DND-41 (cell line): ENCODE measurements at regions not wholly inside any gene's neighbourhood (a gene's known extent, or its start where the extent isn't known, plus 50 kb on each side); places are given as distances from the start of the nearest gene placed in this dataset.
A peak's percentile ranks its signal among the peaks of the same experiment; 100 is the strongest.

Experiments used
- ATAC-seq: fragments of 200-7000 bp; cut with Tn5 transposase; 3 replicates; pipeline ENCODE4 v1.9.1; 2021; ENCODE audit warnings: low read depth; ENCODE audit not compliant: insufficient read depth
- DNase-seq: peaks from one replicate; pipeline ENCODE4 v3.0.0-alpha.2; 2020
- H2AFZ ChIP-seq: 2 replicates; pipeline ENCODE4 v1.6.0; 2012; ENCODE audit warnings: low read depth, low read length
- H3K27ac ChIP-seq: 2 replicates; pipeline ENCODE4 v1.5.1; 2012; ENCODE audit warnings: low read length, inconsistent platforms
- H3K27me3 ChIP-seq: fragments of 200-600 bp; sonication (generic); 2 replicates; pipeline ENCODE4 v1.6.0; 2012; ENCODE audit warnings: low read length, mild to moderate bottlenecking, inconsistent platforms; ENCODE audit not compliant: insufficient read depth, poor library complexity
- H3K36me3 ChIP-seq: 2 replicates; pipeline ENCODE4 v1.5.1; 2012; ENCODE audit warnings: low read length, inconsistent platforms; ENCODE audit not compliant: insufficient read depth
- H3K4me1 ChIP-seq: 2 replicates; pipeline ENCODE4 v1.5.1; 2012; ENCODE audit warnings: mild to moderate bottlenecking, low read length; ENCODE audit not compliant: insufficient read depth
- H3K4me2 ChIP-seq: 2 replicates; pipeline ENCODE4 v1.6.0; 2012; ENCODE audit warnings: mild to moderate bottlenecking, moderate library complexity, low read length, inconsistent platforms; ENCODE audit not compliant: insufficient read depth
- H3K4me3 ChIP-seq, 2 experiments: fragments of 200-600 bp in 1 of 2; shearing (Covaris generic) in 1 of 2; 2 replicates each; pipeline ENCODE4 v1.5.1; 2012 to 2016; ENCODE audit warnings: inconsistent platforms in 2 of 2, low read length in 2 of 2, mild to moderate bottlenecking in 2 of 2, low read depth in 1 of 2, moderate library complexity in 1 of 2
- H3K79me2 ChIP-seq: 2 replicates; pipeline ENCODE4 v1.6.0; 2012; ENCODE audit warnings: low read length, inconsistent platforms; ENCODE audit not compliant: insufficient read depth
- H3K9ac ChIP-seq: 2 replicates; pipeline ENCODE4 v1.6.0; 2012; ENCODE audit warnings: low read depth, mild to moderate bottlenecking, inconsistent platforms, low read length, moderate library complexity
- H3K9me3 ChIP-seq: 2 replicates; pipeline ENCODE4 v1.5.1; 2012; ENCODE audit warnings: low read length, moderate library complexity, mild to moderate bottlenecking, inconsistent platforms; ENCODE audit not compliant: insufficient read depth, severe bottlenecking
- H4K20me1 ChIP-seq: 2 replicates; pipeline ENCODE4 v1.6.0; 2012; ENCODE audit warnings: low read length; ENCODE audit not compliant: insufficient read depth
- CTCF ChIP-seq: IDR thresholded peaks from 2 replicates; pipeline ENCODE4 v1.5.1; 2012; ENCODE audit warnings: borderline replicate concordance, low read length, moderate library complexity, mild to moderate bottlenecking; ENCODE audit not compliant: poor library complexity, severe bottlenecking; ENCODE audit errors: extremely low read depth
- EZH2 ChIP-seq: IDR thresholded peaks from 3 replicates; pipeline ENCODE4 v1.6.1; 2012; ENCODE audit warnings: borderline replicate concordance, low read depth, mild to moderate bottlenecking, moderate library complexity, low read length, inconsistent platforms; ENCODE audit not compliant: severe bottlenecking

DNA sequence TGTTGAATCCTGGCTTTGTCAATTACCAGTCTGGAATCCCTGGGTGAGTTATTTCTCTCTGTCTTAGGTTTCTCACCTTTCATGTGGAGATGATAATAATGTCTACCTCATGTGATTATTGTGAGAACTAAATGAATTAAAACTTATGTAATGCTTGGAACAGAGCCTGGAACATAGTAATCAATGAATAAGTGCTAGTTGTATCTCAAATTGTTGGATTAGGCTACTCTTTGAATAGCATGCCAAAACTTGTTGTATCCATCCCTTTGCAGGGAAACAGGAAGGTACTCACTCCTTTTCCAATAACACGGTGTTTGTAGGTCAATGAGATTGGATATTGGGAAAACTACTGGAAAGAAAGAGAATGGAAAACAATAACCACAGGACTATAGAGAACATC lies 796.6 kb upstream of the ZEB2 start:
- no peak for DNase-seq
- no peaks in the 10 kb centered on the region for H3K36me3 ChIP-seq
- no peaks in the 10 kb centered on the region for H3K4me1 ChIP-seq
- no peak for ATAC-seq
- H3K27me3 ChIP-seq: no peaks in the 10 kb centered on the region
- no peak overlapping the region for H3K4me3 ChIP-seq
- H3K4me2 ChIP-seq: no peak overlapping the region
- no peak overlapping the region for H2AFZ ChIP-seq
- H3K9me3 ChIP-seq: peaks cover 18% of the 10 kb centered on the region
- no peak for TF ChIP-seq CTCF
- no peak for TF ChIP-seq EZH2
- no peaks in the 10 kb centered on the region for H3K79me2 ChIP-seq
- no peaks in the 10 kb centered on the region for H4K20me1 ChIP-seq
- H3K27ac ChIP-seq: no peak overlapping the region
- no peak overlapping the region for H3K9ac ChIP-seq

- H3K4me1 ChIP-seq: no peaks in the 10 kb centered on the region
- H3K9ac ChIP-seq: no peak overlapping the region
- H3K9me3 ChIP-seq: peaks cover 24% of the 10 kb centered on the region
- DNase-seq: no peak
- H3K36me3 ChIP-seq: no peaks in the 10 kb centered on the region
- no peaks in the 10 kb centered on the region for H3K27me3 ChIP-seq
- no peak overlapping the region for H3K27ac ChIP-seq
- H4K20me1 ChIP-seq: no peaks in the 10 kb centered on the region
- ATAC-seq: no peak
- TF ChIP-seq EZH2 (no peak), CTCF (no peak)
- H2AFZ ChIP-seq: no peak overlapping the region
- no peaks in the 10 kb centered on the region for H3K79me2 ChIP-seq
- no peak overlapping the region for H3K4me3 ChIP-seq
- no peak overlapping the region for H3K4me2 ChIP-seq
Observed at GRCh38 chr2:145315053-145315452, 795.1 kb upstream of the ZEB2 start.

GRCh38 chr2:145314119-145314633 lies 794.3 kb upstream of the ZEB2 start:
- H2AFZ ChIP-seq: no peak overlapping the region
- no peaks in the 10 kb centered on the region for H3K36me3 ChIP-seq
- no peak overlapping the region for H3K27ac ChIP-seq
- ATAC-seq (no peak), DNase-seq (no peak)
- no peaks in the 10 kb centered on the region for H3K4me1 ChIP-seq
- TF ChIP-seq EZH2 (no peak), CTCF (no peak)
- no peak overlapping the region for H3K4me2 ChIP-seq
- peaks cover 24% of the 10 kb centered on the region for H3K9me3 ChIP-seq
- H3K9ac ChIP-seq: no peak overlapping the region
- no peak overlapping the region for H3K4me3 ChIP-seq
- H4K20me1 ChIP-seq: no peaks in the 10 kb centered on the region
- H3K79me2 ChIP-seq: no peaks in the 10 kb centered on the region
- H3K27me3 ChIP-seq: no peaks in the 10 kb centered on the region

- Histone ChIP-seq H3K27ac (no peak overlapping the region), H4K20me1 (no peaks in the 10 kb centered on the region), H3K36me3 (no peaks in the 10 kb centered on the region), H3K27me3 (no peaks in the 10 kb centered on the region), H3K4me3 (no peak overlapping the region), H3K9me3 (peaks cover 3% of the 10 kb centered on the region), H3K4me2 (no peak overlapping the region), H3K4me1 (peaks cover 11% of the 10 kb centered on the region; the same call in 1 of the 2 replicates), H3K79me2 (no peaks in the 10 kb centered on the region), H2AFZ (no peak overlapping the region), H3K9ac (no peak overlapping the region)
- DNase-seq: peak; percentile 13
- TF ChIP-seq EZH2: no peak
- TF ChIP-seq CTCF: no peak
- ATAC-seq: peak; percentile 77
Observed at GRCh38 chr2:145305889-145306288, 786.0 kb upstream of the ZEB2 start.
